ENCODE measurements at regions not wholly inside any gene's neighbourhood (a gene's known extent, or its start where the extent isn't known, plus 50 kb on each side); places are given as distances from the start of the nearest gene placed in this dataset.

DNA sequence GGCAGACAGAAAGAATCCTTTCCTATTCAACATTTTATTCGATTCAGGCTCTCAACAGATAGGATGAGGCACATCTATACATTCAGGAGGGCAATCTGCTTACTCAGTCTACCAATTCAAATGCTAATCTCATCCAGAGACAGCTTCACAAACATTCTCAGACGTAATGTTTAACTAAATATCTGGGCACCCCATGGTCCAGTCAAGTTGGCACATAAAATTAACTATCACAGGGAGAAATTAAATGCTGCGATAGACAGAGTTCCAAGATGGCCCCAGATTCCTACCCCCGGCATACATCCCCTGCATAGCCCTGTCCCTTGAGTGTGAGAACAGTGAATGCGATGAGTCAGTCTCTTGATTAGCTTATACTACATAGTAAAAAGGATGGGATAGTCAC is 184.3 kb downstream of the FGFR2 start:
- TF ChIP-seq, protein P1, sequence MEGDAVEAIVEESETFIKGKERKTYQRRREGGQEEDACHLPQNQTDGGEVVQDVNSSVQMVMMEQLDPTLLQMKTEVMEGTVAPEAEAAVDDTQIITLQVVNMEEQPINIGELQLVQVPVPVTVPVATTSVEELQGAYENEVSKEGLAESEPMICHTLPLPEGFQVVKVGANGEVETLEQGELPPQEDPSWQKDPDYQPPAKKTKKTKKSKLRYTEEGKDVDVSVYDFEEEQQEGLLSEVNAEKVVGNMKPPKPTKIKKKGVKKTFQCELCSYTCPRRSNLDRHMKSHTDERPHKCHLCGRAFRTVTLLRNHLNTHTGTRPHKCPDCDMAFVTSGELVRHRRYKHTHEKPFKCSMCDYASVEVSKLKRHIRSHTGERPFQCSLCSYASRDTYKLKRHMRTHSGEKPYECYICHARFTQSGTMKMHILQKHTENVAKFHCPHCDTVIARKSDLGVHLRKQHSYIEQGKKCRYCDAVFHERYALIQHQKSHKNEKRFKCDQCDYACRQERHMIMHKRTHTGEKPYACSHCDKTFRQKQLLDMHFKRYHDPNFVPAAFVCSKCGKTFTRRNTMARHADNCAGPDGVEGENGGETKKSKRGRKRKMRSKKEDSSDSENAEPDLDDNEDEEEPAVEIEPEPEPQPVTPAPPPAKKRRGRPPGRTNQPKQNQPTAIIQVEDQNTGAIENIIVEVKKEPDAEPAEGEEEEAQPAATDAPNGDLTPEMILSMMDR (IDR thresholded peaks at IDR 0.05; ENCODE audit: low read length), result no peak
- no peak for TF ChIP-seq EZH2 (IDR thresholded peaks at IDR 0.05; ENCODE audit: borderline replicate concordance, low read length)
